GM12892 (cell line): ENCODE measurements at regions not wholly inside any gene's neighbourhood (a gene's known extent, or its start where the extent isn't known, plus 50 kb on each side); places are given as distances from the start of the nearest gene placed in this dataset.

Experiments
- POLR2A ChIP-seq: IDR thresholded peaks from 2 replicates; pipeline ENCODE4 v1.6.1; 2011; ENCODE audit warnings: low read depth, low read length, control low read depth
- POLR2AphosphoS5 ChIP-seq: IDR thresholded peaks from 2 replicates; pipeline ENCODE4 v1.6.1; 2011; ENCODE audit warnings: low read depth, low read length, control low read depth
- TAF1 ChIP-seq: IDR thresholded peaks from 2 replicates; pipeline ENCODE4 v1.6.1; 2011; ENCODE audit warnings: low read depth, mild to moderate bottlenecking, control low read depth, low read length, borderline replicate concordance

GRCh38 chr12:78330131-78330530 lies 499.4 kb downstream of the NAV3 start:
- TF ChIP-seq POLR2AphosphoS5 (no peak), POLR2A (no peak), TAF1 (no peak)
